HuH-7.5 (cell line): ENCODE measurements at regions not wholly inside any gene's neighbourhood (a gene's known extent, or its start where the extent isn't known, plus 50 kb on each side); places are given as distances from the start of the nearest gene placed in this dataset.

Experiments
- DNase-seq: peaks from one replicate; pipeline ENCODE4 v3.0.0; 2011; ENCODE audit warnings: low spot score

DNA sequence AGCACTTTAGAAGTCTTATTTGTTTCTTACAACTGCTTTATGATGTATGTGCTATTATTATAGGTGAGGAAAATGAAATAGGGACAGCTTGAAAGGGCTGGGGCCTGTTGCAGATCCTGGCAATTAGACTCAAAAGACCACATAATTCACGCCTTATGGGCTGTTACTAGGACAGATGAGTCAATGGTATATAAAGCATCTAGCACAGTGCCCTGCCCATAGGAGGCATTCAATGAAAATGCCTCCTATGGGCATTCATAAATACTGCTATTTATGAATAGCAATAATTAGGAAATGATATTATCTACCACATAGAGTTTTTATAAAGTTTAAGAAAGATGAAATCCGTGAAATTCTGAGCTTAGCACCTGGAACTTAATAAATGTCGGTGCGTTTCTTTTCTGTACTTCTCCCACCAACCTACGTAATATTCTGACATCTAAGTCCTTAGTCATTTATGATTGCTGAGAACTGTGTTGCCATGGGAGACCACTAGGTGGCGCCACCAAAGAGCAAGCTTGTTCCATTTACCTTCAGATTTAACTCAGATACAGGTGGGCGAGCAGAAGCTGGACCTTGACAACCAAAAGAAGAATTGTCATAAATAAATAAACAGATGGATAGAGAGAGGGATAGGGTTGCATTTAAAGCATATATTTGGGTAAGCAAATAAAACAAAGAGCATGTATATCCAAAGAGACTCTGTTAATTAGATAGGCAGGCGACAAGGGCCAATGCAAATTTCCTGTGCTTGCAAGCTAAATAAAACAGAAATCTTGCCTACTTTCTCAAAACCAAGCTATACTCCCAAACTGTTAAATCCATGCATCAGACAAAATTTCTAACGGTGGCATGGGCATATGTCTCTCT is 699.9 kb downstream of the INHBA start:
- DNase-seq = no peak

DNA sequence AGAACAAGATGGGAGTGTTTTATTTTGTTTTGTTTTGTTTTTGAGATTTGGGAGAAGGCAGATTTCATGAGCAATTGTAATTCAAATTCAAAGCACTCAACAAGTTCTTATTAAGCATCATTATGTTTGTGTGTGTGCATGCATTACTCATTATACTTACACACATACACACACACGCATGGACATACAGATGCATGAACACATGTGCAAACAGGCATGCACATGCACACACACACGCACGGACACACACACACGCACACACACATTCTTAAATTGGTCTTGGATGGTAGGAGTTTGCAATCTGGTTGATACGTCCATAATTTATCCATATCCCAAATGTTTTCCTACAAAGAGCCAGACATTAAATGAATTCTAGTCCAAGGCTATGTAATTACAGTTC is 702.8 kb downstream of the INHBA start:
- no peak for DNase-seq

DNA sequence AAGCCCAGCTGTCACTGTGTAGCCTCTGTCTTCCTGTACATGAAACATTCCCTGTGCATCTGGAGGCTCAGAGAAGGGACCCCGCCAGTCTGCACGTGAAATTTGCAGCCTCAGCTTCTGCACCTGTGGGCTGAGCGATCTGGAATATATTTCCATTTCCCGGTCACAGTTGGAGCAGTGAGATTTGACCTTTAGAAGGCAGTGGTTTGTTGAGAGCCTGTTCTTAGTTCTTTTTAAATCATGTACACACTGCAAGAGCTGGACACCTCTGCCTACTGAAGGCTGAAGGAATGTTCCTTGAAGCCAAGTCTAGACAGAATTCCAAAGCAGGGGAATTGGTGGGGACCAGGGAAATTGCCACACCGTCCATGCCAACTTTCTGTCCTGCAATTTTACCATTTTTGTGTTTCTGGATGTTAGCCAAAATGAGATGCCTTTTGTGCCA is 706.6 kb downstream of the INHBA start:
- no peak for DNase-seq

DNA sequence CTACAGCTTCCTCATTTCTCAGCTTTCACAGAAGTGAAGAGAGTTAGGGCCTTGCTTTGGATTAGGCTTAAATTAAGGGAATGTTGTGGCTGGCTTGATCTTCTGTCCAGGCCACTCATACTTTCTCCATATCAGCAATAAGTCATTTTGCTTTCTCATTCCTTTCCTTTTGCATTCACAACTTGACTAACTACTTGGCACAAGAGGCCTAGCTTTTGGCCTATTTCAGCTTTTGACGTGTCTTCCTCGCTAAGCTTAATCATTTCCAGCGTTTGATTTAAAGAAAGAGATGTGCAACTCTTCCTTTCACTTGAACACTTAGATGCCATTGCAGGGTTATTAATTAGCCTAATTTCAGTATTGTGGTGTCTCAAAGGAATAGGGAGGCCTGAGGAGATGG is 712.0 kb downstream of the INHBA start:
- no peak for DNase-seq

DNA sequence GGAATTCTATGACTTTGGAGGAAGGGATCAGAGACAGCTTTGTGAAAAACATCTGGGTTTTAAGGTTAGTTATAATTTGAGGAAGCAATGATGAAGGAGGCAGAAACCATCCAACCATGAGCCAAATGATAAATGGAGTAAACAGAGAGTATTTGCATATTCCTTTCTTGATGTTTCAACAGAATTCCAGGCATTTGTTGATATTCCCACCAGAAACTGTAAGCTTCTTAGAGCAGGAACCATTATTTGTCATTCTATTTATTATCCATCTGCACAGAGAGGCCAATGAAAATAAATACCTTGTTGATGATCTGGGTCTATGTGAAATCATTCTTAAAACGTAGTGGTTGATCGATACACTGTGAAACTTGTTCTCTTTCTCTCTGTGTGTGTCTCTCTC is 715.3 kb downstream of the INHBA start:
- no peak for DNase-seq

DNA sequence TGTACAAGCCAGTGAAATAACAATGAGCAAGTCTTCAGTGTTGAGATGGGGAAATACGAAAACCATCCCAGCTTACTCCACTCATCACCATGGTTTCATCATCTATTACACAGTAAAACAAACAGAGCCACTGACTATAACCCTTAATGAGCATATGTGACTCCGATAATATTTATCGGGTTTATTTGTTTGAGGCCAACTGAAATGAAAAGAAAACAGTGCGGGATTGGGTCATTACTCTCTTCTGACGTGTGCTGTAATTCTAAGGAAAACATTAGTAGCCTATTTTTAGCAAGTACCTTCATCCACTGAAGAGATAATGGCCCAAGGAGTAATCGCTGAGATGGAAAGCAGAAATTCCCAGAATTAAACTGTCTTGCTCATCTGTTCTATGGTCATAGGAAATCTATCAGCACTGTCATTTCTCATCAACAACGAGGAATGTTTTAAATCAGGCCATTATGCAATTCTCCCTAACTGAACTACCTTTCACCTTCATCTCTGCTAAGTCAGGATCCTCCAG is 716.5 kb downstream of the INHBA start:
- peak; percentile 31 for DNase-seq

DNA sequence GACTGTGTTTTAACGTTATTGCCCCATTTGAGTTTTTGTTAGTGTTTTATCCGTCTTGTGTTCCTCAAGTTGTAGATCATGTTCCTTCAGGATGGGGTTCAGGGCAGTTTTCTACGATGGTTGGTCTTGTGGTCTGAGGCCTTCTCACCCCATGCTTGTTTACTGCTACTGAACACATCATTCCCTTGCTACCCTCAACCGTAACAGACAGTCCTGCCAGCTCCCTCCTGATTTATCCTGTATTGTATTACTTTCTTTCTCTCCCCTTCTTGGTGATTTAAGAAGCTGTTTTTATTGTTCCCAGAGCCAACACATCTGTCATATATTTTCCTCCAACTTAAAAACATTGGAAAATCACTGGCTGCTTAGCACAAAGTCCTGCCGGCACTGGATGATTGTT is 719.8 kb downstream of the INHBA start:
- DNase-seq = no peak

DNA sequence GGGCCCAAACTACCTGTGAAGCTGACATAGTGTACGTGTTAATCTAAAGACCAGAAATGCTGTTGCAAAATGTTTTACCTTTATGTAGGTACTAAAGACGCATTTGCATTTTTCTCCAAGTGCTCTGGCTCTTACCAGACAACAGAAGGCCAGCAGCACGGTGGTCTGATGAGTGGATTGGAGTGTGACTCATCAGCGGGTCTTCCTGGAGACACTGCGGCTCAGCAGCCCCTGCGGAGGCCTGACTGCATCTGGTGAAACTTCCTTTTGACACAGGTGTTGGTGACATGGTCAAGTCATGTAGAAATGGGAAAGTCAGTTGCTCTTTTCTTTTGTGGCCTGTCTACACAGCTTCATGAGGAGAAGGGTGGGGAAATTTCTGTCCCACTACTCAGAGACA is 723.6 kb downstream of the INHBA start:
- no peak for DNase-seq

DNA sequence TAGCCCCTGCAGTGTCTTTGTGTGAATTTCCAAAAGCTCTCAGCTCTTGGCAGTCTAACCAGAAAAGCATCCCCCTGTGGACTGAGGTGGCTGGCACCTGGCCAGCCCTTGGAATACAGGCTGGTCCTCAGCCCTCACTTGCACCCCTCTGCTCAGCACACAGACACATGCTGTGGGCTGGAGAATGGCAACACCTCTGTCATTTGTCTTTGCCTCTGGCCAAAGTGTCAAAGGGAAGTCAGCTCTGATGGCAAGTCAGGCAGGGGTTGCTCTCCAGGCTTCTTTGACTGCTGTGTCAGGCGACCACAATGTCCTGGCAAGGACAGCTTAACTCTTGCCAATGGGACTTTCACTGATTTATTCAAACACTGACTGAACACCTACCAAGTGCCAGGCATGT is 724.8 kb downstream of the INHBA start:
- DNase-seq = no peak

DNA sequence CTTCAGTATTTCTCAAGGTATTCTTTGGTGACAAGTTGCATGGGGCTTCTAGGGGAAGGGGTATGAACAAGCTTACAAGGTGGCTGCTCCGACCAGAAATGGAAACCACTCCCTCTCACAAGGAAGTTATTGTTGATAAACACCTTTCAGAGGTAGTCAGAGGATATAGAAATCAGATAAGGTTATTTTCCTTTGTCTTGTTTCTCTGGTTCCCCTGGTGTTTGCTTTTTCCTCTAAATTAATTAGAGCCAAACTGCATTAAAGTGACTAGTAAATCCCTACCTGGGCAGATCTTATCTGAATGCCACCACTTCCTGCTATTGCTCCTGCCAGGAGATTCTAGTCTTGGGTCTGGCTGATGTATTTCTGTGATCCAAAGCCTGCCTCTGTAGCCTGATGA is 725.4 kb downstream of the INHBA start:
- DNase-seq = no peak

DNA sequence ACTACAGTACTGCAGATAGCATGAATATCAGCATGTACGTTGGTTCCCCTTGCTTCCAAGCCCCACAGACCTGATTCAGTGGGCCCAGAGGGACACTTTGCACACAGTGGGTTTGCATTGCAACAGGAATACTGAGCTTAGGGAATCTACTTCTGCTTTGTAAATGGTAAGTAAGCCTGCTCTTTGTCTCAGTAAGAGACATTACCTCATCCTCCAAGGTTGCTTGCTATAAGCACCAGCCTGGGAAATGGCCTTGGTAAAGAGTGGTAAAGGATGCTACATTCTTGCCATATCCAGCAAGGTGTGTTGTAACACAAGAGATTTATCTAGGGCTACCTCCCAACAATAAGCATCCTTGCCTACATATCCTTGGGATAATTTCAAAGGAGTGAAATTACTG is 730.5 kb downstream of the INHBA start:
- no peak for DNase-seq

DNA sequence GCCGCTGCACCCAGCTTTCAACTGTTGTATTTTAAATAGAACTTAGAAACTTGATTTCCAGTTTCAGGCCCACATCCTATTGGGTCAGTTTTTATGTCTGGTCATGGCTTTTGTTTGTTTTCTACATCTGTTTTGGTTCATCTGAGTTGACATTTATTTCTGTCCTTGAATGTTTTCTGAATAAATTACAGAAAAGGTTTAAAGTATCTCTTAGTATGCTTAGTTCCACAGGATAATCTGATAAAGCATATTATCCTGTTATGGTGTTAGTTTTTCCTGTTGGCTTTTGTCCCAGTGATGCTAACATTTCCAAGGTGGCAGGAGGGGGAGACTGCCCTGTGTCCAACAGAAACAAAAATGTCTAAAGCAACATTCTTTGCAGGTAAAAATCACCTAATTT is 733.2 kb downstream of the INHBA start:
- no peak for DNase-seq

DNA sequence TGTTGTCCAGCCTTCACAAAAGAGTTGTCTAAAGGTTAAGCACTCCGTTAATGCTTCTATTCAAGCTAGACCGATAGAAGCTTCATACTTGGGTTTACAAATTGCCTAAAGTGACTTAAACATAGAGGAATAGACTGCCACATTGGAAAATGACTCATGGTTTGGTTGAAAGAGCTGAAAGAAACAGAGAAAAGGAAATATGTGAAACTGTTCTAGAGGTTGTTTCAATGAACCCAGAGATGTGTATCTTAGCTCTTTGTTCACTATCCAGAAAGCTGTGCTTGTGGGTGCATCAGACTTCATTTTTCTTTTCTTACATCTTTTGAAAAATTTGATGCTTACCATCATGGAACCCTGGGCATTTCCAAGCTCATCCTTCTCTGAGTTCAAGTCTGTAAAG is 736.2 kb downstream of the INHBA start:
- DNase-seq = no peak

DNA sequence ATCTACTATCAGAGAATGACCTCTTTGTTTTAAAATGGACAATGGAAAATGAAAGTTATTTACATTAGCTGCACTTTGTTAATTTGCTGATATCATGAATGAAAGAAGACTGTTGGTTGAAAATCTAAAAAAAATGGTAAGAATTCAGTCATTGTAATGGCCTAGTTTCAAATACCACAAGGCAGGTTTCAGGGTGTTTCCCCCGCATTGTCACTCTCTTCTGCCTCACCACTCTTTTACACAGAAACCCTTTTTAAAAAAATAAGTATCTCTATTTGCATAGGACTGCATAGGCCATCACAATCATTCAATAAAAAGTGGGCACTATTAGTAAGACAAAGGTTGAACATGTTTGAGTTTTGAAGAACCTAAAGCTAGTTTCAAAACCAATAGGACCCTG is 737.1 kb downstream of the INHBA start:
- no peak for DNase-seq

DNA sequence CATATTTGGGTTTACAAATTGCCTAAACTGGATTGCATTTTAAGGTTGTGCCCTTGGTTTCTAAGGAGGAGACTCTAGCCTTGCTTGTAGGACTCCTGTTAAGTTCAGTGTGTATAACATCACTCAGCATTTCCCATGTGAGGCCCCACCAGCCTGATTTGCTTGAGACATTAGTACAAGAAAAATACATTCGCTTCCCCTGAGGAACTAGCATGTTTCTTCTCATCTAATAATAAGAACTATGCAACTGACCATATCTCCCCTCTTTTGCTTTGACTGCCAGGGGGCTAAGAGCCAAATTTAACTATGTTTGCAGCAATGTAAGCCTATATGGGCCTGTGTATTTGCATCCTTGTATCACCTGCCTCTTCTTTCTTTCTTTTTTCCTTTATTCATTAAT is 737.9 kb downstream of the INHBA start:
- no peak for DNase-seq

DNA sequence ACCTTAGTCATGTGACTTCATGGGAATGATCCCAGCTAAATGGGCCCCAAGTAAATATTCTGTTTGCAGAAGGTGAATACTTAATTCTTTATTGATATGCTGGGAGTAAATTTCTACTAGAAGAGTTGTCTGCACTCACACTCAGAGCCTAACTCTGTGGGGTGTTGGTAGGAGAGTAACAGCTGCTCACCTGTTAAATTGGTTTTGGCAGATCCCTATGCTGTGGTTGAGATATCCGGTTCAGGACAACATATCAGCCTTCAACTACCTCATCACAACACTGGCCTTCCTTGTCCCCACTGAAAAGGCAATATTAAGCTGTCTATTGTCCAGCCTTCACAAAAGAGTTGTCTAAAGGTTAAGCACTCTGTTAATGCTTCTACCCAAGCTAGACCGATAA is 738.3 kb downstream of the INHBA start:
- no peak for DNase-seq

DNA sequence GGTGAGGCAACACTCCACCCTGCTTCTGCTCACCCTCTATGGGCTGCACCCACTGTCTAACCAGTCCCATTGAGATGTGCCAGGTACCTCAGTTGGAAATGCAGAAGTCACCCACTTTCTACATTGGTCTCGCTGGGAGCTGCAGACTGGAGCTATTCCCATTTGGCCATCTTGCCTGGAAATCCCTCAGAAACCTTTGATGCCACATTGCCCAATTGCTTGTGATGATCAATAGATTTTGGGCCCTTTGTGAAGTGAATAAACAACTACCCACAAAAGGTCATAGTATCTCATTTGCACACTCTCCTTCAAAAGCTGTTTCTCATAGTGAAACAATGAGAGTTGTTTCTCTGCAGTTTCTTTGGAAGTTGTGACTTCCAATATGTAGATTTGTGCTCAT is 742.9 kb downstream of the INHBA start:
- no peak for DNase-seq

DNA sequence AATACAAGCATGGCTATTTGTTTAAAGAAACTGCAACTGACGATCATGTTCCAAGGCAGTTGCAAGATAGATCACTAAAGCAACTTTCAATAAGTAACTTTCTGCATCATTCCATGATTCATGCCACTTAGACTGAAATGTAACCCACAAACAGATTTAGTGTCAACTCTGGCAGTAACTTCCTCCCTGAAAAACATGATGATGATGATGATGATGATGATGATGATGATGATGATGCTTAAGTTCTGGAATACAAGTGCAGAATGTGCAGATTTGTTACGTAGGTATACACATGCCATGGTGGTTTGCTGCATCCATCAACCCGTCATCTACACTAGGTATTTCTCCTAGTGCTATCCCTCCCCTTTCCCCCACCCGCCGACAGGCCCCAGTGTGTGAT is 754.7 kb downstream of the INHBA start:
- no peak for DNase-seq

DNA sequence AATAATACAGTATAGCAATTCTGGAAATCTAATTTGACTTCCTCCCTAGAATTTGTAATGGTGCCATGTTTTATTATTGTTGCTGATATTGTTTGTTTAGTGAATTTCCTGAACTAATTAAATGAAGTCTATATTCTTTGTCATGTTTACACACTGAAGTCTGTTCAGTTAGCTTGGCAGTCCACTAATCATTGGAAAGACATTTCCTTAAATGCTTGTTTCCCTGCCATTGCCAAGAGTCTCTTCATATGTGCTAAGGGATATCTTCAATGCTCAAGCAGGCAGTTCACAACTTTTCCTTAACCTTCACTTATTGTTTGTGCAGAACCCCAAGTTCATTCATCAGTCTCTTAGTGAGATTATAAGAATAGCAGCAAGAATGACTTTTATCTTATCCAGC is 755.3 kb downstream of the INHBA start:
- DNase-seq = no peak

DNA sequence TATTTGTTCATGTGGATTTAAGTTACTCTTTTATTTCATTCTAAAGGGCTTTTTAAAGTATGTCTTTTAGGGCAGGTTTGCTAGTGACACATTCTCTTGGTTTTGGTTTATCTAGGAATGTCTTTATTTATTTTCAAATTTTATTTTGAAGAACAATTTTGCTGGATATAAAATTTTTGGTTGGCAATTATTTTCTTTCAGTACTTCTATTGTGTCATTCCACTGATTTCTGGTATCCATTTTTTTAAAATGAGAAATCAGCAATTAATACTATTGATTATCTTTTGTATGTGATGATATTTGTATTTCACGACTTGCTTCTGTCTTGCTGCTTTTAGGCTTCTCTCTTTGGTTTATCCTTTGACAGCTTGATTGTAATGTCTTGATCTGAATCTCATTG is 756.3 kb downstream of the INHBA start:
- DNase-seq = no peak

DNA sequence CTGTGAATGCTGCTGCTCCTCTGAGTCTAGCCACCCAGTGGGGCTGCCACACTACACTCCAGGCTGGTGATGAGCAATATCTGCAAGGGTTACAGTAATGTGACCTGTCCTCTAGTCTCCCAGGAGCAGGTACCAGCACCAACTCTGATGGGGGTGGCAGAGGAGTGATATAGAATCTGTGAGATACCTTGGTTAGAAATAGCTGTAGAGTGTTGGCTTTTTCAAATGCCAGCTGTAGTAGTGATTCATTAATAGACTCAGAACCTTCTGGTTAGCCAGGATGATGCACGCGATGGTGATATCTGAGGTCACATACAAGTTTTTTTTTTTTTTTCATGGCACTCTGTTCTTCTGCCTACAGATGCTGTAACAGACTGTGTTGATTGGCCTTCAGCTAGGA is 757.1 kb downstream of the INHBA start:
- no peak for DNase-seq

DNA sequence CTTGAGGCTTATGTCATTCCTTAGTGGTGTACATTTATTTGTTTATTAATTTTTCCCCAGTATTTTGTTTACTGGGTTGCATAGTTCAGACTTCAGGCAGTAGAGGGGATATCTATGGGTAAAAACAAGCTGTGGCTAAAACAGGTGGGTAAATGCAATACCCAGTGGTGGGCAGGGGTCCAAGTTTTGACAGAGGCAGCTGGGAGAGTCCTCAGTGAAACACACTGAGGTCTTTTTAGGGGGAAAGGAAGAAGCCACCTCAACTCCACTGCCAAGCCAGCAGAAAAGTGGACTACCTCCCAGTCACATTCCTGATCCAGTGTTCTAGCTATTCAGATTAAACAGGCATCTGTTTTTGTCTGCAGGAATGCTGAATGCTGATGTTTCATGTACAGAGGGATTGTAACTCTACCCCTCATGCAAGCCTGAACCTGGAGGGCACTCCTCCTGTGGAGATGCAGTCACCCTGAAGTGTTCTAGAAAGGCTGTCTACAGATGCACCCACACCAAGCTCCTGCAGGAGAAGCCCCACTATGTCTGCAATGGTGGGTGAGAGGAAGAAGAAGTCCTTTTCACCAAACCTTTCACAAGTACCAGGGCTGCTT is 757.8 kb downstream of the INHBA start:
- no peak for DNase-seq

DNA sequence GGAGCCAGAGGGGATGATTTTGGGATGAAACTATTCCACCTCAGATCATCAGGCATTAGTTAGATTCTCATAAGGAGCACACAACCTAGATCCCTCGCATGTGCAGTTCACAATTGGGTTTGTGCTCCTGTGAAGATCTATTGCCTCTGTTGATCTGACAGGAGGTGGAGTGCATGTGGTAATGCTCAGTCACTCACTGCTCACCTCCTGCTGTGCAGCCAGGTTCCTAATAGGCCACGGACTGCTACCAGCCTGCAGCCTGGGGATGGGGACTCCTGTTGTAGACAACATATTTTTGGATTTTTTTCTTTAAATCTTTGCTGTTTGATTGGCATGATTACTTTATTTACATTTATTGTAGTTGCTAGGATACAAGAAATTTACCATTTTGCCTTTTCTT is 765.0 kb downstream of the INHBA start:
- DNase-seq = no peak

DNA sequence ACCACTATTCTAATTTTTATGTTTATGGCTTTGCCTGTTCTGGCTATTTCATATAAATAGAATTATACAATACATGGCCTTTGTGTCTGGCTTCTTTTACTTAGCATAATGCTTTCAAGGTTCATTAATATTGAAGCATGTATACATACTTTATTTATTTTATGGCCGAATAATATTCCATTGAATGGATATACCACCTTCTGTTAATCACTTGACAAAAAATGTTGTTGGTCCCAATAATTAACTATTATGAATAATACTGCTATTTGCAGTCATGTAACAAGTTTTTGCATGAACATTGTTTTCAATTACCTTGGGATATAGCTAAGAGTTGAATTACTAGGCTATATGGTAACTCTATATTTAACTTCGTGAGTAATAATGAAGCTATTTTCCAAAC is 767.5 kb downstream of the INHBA start:
- no peak for DNase-seq
